AG04449 (cell line): ENCODE measurements at regions not wholly inside any gene's neighbourhood (a gene's known extent, or its start where the extent isn't known, plus 50 kb on each side); places are given as distances from the start of the nearest gene placed in this dataset.

Experiments used
- CTCF ChIA-PET: fragments of 350-600 bp; formaldehyde crosslinking; extraction: SDS; loops from one replicate; lab custom pipeline; 2021; ENCODE audit warnings: antibody characterized with exemption; lab: Yijun Ruan, JAX
- POLR2A ChIA-PET: fragments of 400-600, 350-600 bp; formaldehyde crosslinking; extraction: SDS; loops from one replicate; lab custom pipeline; 2020; ENCODE audit warnings: antibody characterized with exemption, inconsistent platforms; lab: Yijun Ruan, JAX
- DNase-seq: peaks from one replicate; pipeline ENCODE4 v3.0.0-alpha.2; 2010; ENCODE audit warnings: low read depth, low spot score
- H3K4me3 ChIP-seq: 2 replicates; pipeline ENCODE4 v1.5.1; 2011; ENCODE audit warnings: low read depth, mild to moderate bottlenecking, control low read depth, low read length
- TF ChIP-seq, protein P1 (sequence below): IDR thresholded peaks from one replicate; pipeline ENCODE4 v1.5.1; 2011; ENCODE audit warnings: mild to moderate bottlenecking, moderate library complexity, low read length, control low read depth, inconsistent platforms; ENCODE audit not compliant: insufficient read depth; ENCODE audit errors: missing control alignments

DNA sequence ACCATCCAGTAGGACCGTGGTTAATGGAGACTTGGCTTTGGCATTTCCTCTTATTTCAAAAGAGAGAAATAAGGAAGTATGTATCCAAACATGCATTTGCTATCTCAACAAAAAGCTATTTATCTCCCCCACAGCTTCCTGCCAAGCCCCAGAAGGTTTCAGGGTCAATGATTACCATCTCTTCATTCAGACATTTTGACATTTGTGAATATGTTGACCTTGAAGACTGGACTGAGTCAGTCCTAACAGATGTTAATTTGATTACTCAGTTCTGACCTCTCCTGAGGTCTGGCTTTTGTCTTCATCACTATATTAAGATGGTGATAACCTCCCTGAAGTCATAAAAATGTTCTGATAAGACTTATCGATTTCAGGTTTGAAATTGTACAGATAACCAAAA lies 479.4 kb downstream of the AGTPBP1 start:
- no peak overlapping the region for H3K4me3 ChIP-seq
- ChIA-PET POLR2A (no interaction called here), CTCF (interaction anchor here (0.7 to 3.0 kb wide), 3 partner anchors 69 to 865 kb away, joined by 3 to 13 read pairs (median 3); no protein-coding TSS in a partner anchor)
- no peak for DNase-seq
- TF ChIP-seq, protein P1, sequence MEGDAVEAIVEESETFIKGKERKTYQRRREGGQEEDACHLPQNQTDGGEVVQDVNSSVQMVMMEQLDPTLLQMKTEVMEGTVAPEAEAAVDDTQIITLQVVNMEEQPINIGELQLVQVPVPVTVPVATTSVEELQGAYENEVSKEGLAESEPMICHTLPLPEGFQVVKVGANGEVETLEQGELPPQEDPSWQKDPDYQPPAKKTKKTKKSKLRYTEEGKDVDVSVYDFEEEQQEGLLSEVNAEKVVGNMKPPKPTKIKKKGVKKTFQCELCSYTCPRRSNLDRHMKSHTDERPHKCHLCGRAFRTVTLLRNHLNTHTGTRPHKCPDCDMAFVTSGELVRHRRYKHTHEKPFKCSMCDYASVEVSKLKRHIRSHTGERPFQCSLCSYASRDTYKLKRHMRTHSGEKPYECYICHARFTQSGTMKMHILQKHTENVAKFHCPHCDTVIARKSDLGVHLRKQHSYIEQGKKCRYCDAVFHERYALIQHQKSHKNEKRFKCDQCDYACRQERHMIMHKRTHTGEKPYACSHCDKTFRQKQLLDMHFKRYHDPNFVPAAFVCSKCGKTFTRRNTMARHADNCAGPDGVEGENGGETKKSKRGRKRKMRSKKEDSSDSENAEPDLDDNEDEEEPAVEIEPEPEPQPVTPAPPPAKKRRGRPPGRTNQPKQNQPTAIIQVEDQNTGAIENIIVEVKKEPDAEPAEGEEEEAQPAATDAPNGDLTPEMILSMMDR = no peak

DNA sequence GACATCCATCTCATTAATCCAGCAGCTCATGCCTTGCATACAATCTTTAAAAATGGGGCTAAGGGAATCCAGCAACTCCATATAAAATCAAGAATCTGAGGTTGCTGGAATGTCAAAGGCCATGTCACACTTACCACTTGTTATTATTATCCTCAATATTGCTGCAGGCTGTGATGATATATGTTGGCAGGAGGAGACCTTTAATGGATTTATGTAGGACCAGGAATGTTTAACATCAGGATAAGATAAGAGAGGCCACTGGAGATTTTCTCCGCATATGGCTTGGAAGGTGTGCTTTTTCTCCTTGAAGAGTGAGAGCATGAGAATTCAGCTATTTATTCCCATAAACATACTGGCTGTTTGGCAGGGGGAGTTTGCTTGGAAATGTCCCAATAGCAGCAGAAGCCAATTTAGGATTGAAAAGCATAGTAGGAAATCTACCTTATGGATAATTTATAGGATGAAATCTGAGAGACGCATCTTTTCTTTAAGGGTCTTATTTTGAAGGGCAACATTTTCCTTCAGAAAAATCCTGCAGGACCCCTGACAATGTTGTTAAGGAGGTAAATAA lies 481.4 kb downstream of the AGTPBP1 start:
- CTCF ChIA-PET = interaction anchor here (0.8 to 3.5 kb wide), 4 partner anchors 12 to 863 kb away, joined by 3 to 21 read pairs (median 4); no protein-coding TSS in a partner anchor
- TF ChIP-seq, protein P1 = no peak
- no peak overlapping the region for H3K4me3 ChIP-seq
- DNase-seq = no peak
- POLR2A ChIA-PET = no interaction called here

DNA sequence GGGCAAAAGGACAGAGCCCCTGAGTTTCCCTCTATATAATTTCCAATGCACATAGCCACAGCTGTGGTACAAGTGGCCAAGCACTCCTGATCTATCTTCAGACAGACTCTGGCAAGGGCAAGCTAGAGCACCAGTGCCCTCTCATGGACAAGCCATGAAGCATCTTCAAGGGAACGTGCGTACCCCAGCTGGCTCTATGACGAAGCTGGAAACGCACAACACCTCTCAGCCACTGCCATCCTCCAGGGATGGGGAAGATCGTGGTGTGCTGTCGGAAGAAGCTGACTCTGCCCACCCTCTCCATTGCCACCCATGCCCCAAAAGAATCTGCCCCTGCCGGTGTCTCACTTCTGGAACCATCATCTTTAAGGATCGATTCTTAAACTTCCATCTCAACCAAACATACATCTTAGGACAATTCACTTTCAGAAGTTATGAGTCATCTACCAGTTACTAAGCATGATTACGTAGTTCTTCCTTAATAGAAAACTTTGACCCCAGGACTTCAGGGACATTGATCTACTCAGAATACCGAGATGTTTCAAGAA lies 482.9 kb downstream of the AGTPBP1 start:
- ChIA-PET POLR2A (no interaction called here), CTCF (interaction anchor here (0.8 to 3.5 kb wide), 15 partner anchors 16 to 863 kb away, joined by 3 to 31 read pairs (median 3); no protein-coding TSS in a partner anchor)
- peak; percentile 19 for DNase-seq
- TF ChIP-seq, protein P1 = peak; percentile 90
- H3K4me3 ChIP-seq = peak overlapping the region; percentile 20

DNA sequence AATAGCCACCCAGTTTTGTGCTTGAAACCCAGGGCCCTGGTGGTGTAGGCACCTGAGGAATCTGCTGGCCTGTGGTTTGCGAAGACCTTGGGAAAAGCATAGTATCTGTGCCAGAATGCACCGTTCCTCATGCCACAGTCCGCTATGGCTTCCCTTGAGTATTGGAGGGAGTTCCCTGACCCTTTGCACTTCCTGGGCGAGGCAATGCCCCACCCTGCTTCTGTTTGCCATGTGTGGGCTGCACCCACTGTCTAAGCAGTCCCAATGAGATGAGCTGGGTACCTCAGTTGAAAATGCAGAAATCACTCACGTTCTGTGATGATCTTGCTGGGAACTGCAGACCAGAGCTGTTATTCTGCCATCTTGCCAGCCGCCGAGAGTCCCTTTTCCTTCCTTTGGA lies 483.5 kb downstream of the AGTPBP1 start:
- POLR2A ChIA-PET = no interaction called here
- no peak overlapping the region for H3K4me3 ChIP-seq
- TF ChIP-seq, protein P1 = no peak
- CTCF ChIA-PET = interaction anchor here (0.9 to 3.5 kb wide), 14 partner anchors 10 to 863 kb away, joined by 3 to 31 read pairs (median 4); no protein-coding TSS in a partner anchor
- DNase-seq = no peak

DNA sequence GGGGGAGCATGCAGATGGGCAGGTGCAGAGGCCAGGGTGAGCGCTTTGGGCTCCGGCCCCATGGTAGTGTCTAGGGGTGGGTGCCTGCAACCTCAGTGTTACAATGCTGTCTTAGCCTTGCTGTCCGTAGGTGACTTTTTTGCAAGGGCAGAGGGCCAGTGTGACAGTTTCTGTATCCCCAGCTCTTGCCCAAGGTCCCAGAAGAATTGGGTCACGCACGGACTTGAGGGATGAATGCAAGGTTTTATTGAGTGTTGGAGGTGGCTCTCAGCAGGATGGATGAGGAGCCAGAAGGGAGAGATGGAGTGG lies 492.5 kb downstream of the AGTPBP1 start:
- H3K4me3 ChIP-seq = no peak overlapping the region
- CTCF ChIA-PET = interaction anchor here (1.5 kb wide), 1 partner anchor 11 kb away, joined by 4 read pairs; no protein-coding TSS in a partner anchor
- TF ChIP-seq, protein P1 = no peak
- POLR2A ChIA-PET = no interaction called here
- DNase-seq = no peak

DNA sequence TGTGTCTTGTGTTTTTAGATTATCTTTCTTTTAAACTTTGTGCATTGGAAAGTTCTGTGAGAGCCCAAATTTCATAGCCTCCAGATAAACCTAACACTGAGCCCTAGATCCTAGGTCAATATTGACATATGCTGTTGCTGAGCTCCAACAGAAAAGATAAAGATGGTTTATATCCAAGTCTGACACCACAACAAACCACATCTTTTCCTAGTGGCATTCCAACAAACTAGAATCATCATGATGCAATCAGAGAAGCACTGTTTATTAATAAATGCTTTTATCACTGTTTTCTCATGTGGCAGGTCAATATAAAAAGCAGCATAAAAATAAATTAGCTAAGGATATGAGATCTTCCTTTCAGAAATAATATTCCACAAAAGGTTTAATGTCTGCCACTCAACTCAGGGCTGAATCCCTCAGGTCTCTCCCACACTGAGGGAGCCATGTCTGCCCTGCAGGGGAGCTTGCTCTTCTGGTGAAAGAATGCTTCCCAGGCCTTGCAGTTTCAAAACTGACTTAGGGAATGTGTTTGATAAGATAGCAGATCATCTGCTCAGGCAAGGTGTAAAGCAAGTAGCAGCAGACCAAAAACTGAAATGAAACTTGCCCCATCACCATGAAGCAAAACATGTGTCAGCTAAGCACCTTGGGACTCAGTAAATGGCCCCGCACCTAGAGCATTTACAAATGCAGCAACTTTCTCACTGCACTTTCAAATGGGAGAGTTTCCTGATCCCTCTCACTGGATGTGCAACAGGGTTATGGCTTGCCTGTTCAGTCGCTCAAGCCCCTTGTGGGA lies 493.0 kb downstream of the AGTPBP1 start:
- peak; percentile 45 for DNase-seq
- no peak overlapping the region for H3K4me3 ChIP-seq
- ChIA-PET CTCF (interaction anchor here (1.5 to 1.8 kb wide), 2 partner anchors 9 to 12 kb away, joined by 4 to 5 read pairs; no protein-coding TSS in a partner anchor), POLR2A (no interaction called here)
- TF ChIP-seq, protein P1 = no peak
